HG02610 (cell line): ENCODE measurements at regions not wholly inside any gene's neighbourhood (a gene's known extent, or its start where the extent isn't known, plus 50 kb on each side); places are given as distances from the start of the nearest gene placed in this dataset.
"Not testable (repeated sequence)": the region's sequence is repeated elsewhere in the genome, so short reads cannot be mapped to it uniquely, and the experiment has no call there.

Experiments used
- ATAC-seq: cut with Tn5 transposase; IDR thresholded peaks from one replicate; pipeline ENCODE4 v1.9.1; 2021; ENCODE audit warnings: mild to moderate bottlenecking, moderate library complexity; ENCODE audit not compliant: unreplicated experiment

GRCh38 chr7:115297656-115298055 lies 375.8 kb downstream of the MDFIC start:
- no peak for ATAC-seq

DNA sequence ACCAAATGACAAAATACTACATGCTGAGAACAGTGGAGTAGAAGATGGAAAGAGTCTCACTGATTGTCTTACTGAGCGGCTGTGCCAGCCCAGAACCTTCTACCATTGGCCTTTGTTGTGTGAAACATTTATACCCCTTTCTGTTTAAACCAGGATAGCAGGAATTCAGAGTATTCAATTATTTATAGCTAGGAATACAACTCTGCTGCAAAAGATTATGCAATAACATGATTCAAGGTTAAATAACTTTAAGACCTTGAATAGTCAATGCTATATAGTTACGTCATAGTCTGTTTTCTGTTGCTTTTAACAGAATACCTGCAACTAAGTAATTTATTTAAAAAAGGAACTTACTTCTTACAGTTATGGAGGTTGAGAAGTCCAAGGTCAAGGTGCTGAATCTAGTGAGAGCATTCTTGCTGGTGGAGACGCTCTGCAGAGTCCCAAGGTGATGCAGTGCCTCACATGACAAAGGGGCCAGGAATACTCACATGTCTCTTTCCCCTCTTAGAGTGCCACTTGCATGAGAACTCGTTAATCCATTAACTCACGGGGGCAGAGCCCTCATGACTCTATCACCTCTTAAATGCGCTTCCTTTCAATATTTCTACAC lies 371.8 kb downstream of the MDFIC start:
- no peak for ATAC-seq

DNA sequence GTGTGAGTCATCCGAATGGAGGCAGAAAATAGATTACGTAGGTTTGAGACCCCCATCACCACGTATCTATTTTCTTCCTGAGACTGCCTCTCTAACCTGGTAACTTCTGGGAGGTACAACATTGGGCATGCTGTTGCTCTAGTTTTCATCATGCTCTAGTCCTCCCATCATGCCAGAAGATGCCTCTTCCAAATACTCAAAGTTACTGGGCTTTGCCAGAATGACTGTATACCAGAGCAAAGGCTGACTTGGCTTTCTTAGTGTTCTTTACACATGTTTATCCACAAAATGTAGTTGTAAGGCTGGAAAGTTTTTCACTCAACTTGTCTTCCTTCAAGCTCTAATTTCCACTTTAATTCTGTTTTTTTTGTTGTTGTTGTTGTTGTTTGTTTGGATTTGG lies 370.5 kb downstream of the MDFIC start:
- ATAC-seq = no peak

- no peak for ATAC-seq
These were observed 368.1 kb downstream of the MDFIC start for GRCh38 chr7:115289971-115290370.

DNA sequence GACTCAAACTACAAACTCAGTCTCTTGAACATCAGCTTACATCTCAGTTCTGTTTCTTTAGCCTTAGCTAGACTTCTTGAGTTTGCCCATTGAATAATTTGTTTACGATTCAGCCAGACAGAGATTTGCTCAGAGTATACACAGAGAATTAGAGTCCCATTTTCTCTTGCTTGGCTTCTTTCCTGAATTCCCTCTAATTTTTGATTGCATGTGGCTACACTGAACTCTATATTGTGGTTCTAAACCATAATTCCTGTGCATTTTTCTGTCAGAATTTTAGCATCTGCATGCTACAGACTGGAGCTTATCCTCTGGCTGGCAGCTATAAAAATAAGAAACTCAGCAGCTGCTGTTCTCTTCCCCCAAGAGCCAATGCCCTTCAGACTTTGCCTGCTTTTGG lies 354.9 kb downstream of the MDFIC start:
- no peak for ATAC-seq

DNA sequence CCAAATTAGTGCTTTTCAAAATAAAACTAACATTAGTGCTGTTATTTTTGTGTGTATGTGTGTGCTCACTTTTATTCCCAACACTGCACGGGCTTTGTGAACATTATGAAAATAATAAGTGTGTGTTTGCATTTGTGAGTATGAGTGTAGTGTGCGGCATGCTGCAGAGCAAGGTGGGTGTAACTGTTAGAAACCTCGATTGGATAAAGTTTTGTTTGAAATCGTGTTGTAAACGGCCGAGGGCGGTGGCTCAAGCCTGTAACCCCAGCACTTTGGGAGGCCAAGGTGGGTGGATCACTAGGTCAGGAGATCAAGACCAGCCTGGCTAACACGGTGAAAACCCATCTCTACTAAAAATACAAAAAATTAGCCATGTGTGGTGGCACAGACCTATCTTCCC lies 352.0 kb downstream of the MDFIC start:
- ATAC-seq = not testable (repeated sequence)

DNA sequence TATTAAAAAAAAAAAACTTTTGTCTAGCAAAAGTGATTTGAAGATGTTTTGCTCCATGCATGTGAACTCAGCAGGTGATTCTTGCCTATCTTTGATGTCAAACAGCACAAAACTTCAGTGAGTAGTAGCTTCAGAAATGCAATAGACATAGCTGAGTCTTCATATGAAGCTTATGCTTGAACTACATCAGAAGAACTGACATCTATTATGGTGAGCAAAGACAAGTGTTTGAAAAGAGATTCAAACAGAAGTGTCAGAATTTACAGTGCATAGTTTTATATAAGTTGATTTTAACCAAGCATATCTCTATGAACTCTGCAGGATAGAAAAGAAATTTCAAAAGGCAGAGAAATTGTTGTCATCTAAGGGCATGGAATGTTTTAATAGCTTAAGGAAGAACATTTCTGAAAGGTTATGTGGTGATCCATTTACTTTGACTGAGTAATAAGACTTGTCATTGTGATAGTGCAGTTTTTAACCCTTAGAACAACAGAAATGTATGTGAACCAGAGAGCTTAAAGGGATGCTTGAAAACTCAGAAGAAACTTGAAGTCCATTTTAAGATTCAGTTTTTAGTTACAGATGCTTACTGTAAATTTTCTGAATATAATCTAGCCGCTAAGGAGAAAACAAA lies 351.4 kb downstream of the MDFIC start:
- ATAC-seq = no peak

GRCh38 chr7:115271332-115272235 lies 349.7 kb downstream of the MDFIC start:
- ATAC-seq = no peak

DNA sequence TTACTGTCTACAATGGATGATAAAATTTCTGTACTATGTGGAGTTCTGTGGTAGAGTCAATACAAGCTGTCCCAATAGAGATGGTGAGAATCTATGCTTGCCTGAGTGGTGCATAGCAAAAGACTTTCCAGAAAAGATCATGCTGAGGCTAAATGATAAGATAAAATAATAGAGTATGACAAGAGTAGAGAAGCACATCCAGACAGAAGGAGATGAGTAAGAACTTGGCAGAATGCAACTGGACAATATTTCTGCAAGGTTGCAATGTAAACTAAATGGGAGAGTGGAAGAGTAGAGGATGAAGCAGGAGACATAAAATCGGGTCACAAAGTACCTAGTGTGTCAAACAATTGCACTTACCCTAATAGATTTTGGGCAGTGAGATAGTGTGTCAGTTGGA lies 347.6 kb downstream of the MDFIC start:
- ATAC-seq = no peak

DNA sequence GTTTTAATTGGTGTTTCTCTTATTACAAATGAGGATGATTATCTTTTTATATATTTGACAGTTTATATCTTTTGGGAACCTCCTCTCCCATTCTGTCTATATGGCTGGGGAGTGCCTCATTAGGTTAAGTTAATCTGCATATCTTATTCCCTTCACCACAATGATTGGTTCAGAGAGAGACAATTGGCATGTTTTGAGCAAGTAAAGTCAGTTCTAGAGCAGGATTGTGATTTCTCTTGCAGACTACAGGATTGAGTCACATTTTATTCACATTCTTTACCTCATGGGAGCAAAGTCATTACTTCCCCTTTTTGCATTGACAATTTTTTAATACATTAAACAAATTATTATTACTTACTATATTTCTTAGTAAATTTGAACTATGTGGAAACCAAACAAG lies 345.6 kb downstream of the MDFIC start:
- ATAC-seq = peak; percentile 90

DNA sequence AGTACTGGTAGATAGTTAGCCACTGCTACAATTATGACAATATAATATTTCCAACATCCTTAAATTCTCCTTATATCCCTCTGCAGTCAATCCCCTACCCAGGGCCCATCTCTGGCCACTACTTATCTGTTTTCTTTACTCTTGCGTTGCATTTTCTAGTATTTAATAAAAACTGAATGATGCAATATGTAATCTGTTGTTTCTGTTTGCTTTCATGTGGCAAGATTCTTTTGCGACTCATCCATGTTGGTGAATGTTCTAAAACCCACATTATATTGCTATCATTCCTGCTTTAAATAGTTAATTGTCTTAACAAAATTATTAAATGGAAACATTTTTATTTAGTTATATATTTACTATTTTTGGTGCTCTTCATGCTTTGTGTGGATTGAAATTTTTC lies 338.5 kb downstream of the MDFIC start:
- ATAC-seq = no peak

- no peak for ATAC-seq
These were observed 330.6 kb downstream of the MDFIC start for GRCh38 chr7:115252461-115252860.

- no peak for ATAC-seq
These were observed 327.2 kb downstream of the MDFIC start for GRCh38 chr7:115249080-115249479.

GRCh38 chr7:115241151-115241550 lies 319.3 kb downstream of the MDFIC start:
- no peak for ATAC-seq

DNA sequence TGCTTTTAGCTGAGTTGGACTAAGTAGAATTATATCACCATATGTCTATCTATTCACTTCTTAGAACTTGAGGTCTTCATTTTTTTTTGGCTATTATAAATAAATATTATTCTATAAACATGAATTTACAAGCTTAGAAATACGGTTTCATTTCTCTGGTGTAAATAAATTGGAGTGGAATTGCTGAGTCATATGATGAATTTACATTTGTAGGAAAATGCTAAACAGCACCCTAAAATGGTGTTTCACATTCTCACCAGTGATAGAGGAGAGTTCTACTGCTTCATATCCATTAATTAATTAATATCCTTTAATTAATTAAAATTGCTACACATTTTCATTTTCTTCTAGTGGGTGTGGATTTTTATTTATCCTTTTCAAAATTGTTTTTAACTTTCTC lies 318.3 kb downstream of the MDFIC start:
- no peak for ATAC-seq

DNA sequence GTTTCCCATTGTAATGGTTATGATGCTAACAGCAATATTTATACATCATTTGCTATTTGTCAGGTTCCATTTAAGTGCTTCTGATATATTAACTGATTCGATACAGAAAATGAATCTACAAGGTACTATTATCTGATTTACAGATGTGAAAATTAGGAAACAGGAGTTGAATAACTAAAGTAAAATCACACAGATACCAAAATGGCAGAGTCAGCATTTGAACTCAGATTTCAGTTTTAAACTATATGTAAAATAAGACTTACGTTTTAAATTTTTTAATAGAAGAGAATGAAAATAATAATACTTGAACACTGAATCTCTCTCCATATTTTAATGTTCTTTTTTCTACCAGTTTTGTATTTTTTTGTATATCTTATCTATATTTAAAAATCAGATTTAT lies 313.2 kb downstream of the MDFIC start:
- ATAC-seq = no peak

DNA sequence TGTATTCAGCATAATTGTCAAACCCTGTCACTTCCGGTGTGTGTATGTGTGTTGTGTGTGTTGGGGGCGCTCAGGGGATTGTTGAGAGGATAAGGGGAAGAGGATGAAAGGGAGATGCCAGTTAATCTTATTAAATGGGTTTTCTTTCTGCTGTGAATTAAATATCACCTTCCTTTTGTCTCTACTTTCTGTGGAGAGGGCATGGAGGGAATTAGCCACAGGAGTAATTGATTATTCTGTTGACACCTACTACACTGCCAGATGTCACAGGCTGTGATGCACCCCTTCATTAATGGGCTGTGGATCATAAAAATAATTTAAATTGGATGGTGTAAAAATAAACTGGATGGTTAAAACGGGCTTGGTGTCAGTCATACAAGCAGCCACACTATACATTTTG lies 311.9 kb downstream of the MDFIC start:
- no peak for ATAC-seq

- ATAC-seq = no peak
These were observed 310.1 kb downstream of the MDFIC start for GRCh38 chr7:115232041-115232440.

GRCh38 chr7:115230882-115231571 lies 309.1 kb downstream of the MDFIC start:
- ATAC-seq = peak; percentile 85

GRCh38 chr7:115229401-115230105 lies 307.7 kb downstream of the MDFIC start:
- ATAC-seq = peak; percentile 69
